CD14-positive monocyte (primary cell): ENCODE measurements at regions not wholly inside any gene's neighbourhood (a gene's known extent, or its start where the extent isn't known, plus 50 kb on each side); places are given as distances from the start of the nearest gene placed in this dataset.

Experiments used
- DNase-seq, 3 donors: peaks; one replicate each; pipeline ENCODE4 v3.0.0-alpha.2; 2011 to 2022
- H2AFZ ChIP-seq: 2 replicates; pipeline ENCODE4 v1.6.0; 2012; ENCODE audit warnings: mild to moderate bottlenecking, low read depth, low read length, inconsistent platforms; ENCODE audit not compliant: insufficient read depth, poor library complexity, severe bottlenecking
- H3K27ac ChIP-seq, 2 donors: 1 replicate in 1 of 2; 2 replicates in 1 of 2; pipeline ENCODE4 v1.5.1; 2012 to 2013; ENCODE audit warnings: low read length in 2 of 2, control low read depth in 1 of 2, inconsistent platforms in 1 of 2, low read depth in 1 of 2, mild to moderate bottlenecking in 1 of 2
- H3K27me3 ChIP-seq, 2 donors: one replicate each; pipeline versions ENCODE4 v1.6.0 to v1.6.1; 2011 to 2013; ENCODE audit warnings: low read length in 2 of 2; ENCODE audit not compliant: control insufficient read depth in 2 of 2, insufficient read depth in 2 of 2
- H3K36me3 ChIP-seq, 2 donors: replicated peaks in 1 of 2; 1 replicate in 1 of 2; 2 replicates in 1 of 2; pipeline versions ENCODE4 v1.5.1 to v1.6.1; 2012 to 2013; ENCODE audit warnings: low read length in 2 of 2, control low read depth in 1 of 2, inconsistent platforms in 1 of 2, mild to moderate bottlenecking in 1 of 2; ENCODE audit not compliant: insufficient read depth in 2 of 2, control insufficient read depth in 1 of 2
- H3K4me1 ChIP-seq, 2 donors: 1 replicate in 1 of 2; 2 replicates in 1 of 2; pipeline versions ENCODE4 v1.5.1 to v1.6.1; 2012 to 2013; ENCODE audit warnings: low read length in 2 of 2, control low read depth in 1 of 2, inconsistent platforms in 1 of 2, mild to moderate bottlenecking in 1 of 2, moderate library complexity in 1 of 2; ENCODE audit not compliant: insufficient read depth in 2 of 2, control insufficient read depth in 1 of 2
- H3K4me2 ChIP-seq: replicated peaks from 2 replicates; pipeline ENCODE3; 2012; ENCODE audit warnings: low read length, moderate library complexity, mild to moderate bottlenecking; ENCODE audit not compliant: poor library complexity, severe bottlenecking; ENCODE audit errors: extremely low read depth
- H3K4me3 ChIP-seq, 3 experiments: fragments of 200-600 bp in 1 of 3; sonication (generic) in 1 of 3; replicated peaks in 1 of 3; 1 replicate in 2 of 3; 2 replicates in 1 of 3; pipeline ENCODE4 v1.5.1; 2011 to 2013; ENCODE audit warnings: low read length in 3 of 3, mild to moderate bottlenecking in 3 of 3, control low read depth in 2 of 3, low read depth in 2 of 3, inconsistent platforms in 1 of 3, moderate library complexity in 1 of 3
- H3K79me2 ChIP-seq: 2 replicates; pipeline ENCODE4 v1.6.0; 2012; ENCODE audit warnings: mild to moderate bottlenecking, control low read depth, inconsistent platforms, low read length, moderate library complexity; ENCODE audit not compliant: insufficient read depth
- H3K9ac ChIP-seq: 2 replicates; pipeline ENCODE4 v1.6.0; 2017; ENCODE audit warnings: low read length, mild to moderate bottlenecking; ENCODE audit not compliant: insufficient read depth, poor library complexity, severe bottlenecking
- H3K9me3 ChIP-seq, 2 donors: replicated peaks in 1 of 2; 1 replicate in 1 of 2; 2 replicates in 1 of 2; pipeline versions ENCODE4 v1.5.1 to v1.6.1; 2012 to 2013; ENCODE audit warnings: low read length in 2 of 2, control low read depth in 1 of 2; ENCODE audit not compliant: control insufficient read depth in 1 of 2, insufficient read depth in 1 of 2
- H4K20me1 ChIP-seq: 2 replicates; pipeline ENCODE4 v1.6.0; 2012; ENCODE audit warnings: mild to moderate bottlenecking, low read length, control low read depth, moderate library complexity; ENCODE audit not compliant: insufficient read depth
- H3K27ac Mint-ChIP-seq, 7 donors: one replicate each; pipeline ENCODE4 v1.8.0; 2020; ENCODE audit warnings: mild to moderate bottlenecking in 7 of 7, mixed read lengths in 7 of 7, moderate library complexity in 6 of 7, inconsistent platforms in 2 of 7
- H3K27me3 Mint-ChIP-seq, 3 donors: one replicate each; pipeline ENCODE4 v1.8.0; 2021 to 2022; ENCODE audit warnings: low read depth in 3 of 3, mild to moderate bottlenecking in 3 of 3, mixed read lengths in 3 of 3, moderate library complexity in 3 of 3, inconsistent platforms in 1 of 3
- H3K36me3 Mint-ChIP-seq, 2 donors: one replicate each; pipeline ENCODE4 v1.8.0; 2020; ENCODE audit warnings: mixed read lengths in 2 of 2, inconsistent platforms in 1 of 2, mild to moderate bottlenecking in 1 of 2
- H3K4me1 Mint-ChIP-seq: one replicate; pipeline ENCODE4 v1.8.0; 2020; ENCODE audit warnings: mild to moderate bottlenecking, mixed read lengths
- H3K4me3 Mint-ChIP-seq, 2 donors: one replicate each; pipeline ENCODE4 v1.8.0; 2020; ENCODE audit warnings: mild to moderate bottlenecking in 2 of 2, mixed read lengths in 2 of 2, moderate library complexity in 1 of 2
- H3K9me3 Mint-ChIP-seq, 7 donors: one replicate each; pipeline ENCODE4 v1.8.0; 2020 to 2022; ENCODE audit warnings: mixed read lengths in 7 of 7, mild to moderate bottlenecking in 6 of 7, moderate library complexity in 6 of 7, inconsistent platforms in 2 of 7
- WGBS: methylation state at CpG from one replicate; pipeline ENCODE4 v1.1.5; 2013; ENCODE audit warnings: missing lambda C conversion rate; ENCODE audit not compliant: insufficient coverage; 5-methylcytosine and 5-hydroxymethylcytosine counted together
- intact Hi-C, 2 donors: fragments of 100-400 bp; cut with micrococcal nuclease; formaldehyde crosslinking; loops; one replicate each; pipeline versions ENCODE4 v1.15.0 to v1.15.1; 2023
- TF ChIP-seq, protein P1 (sequence below): fragments of 200-600 bp; IDR thresholded peaks from one replicate; pipeline ENCODE4 v1.8.0; 2022; ENCODE audit warnings: antibody characterized with exemption, mild to moderate bottlenecking

DNA sequence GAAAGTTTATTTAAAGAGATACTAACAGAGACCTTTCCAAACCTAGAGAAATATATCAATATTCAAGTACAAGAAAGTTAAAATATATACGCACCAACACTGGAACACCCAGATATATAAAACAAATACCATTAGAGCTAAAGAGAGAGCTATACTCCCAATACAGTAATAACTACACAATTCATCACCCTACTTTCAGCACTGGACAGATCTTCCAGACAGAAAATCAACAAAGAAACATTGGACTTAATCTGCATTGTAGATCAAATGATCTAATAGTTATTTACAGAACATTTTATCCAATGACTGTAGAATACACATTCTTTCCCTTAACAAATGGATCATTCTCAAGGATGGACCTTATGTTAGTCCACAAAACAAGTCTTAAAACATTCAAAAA, 311.9 kb downstream of the METTL15 start:
- DNase-seq, result no peak
- Histone ChIP-seq H3K4me3 (no peak overlapping the region), H4K20me1 (no peaks in the 10 kb centered on the region), H3K79me2 (no peaks in the 10 kb centered on the region), H3K4me2 (no peak overlapping the region), H3K4me1 (no peaks in the 10 kb centered on the region), H3K9ac (no peak overlapping the region), H3K27ac (no peak overlapping the region), H3K27me3 (no peaks in the 10 kb centered on the region), H3K36me3 (no peaks in the 10 kb centered on the region), H2AFZ (no peak overlapping the region), H3K9me3 (peaks cover 16% of the 10 kb centered on the region in 2 donors)
- Mint-ChIP-seq H3K36me3 (no peaks in the 10 kb centered on the region), H3K27ac (no peak overlapping the region), H3K9me3 (peaks cover 0 to 15% (median 8%) of the 10 kb centered on the region in 7 donors), H3K4me3 (no peak overlapping the region), H3K27me3 (peaks cover 0 to 1% (median 0%) of the 10 kb centered on the region in 3 donors), H3K4me1 (no peaks in the 10 kb centered on the region)
- no CpG with 5 or more reads among the region's 1 CpG for WGBS
- TF ChIP-seq, protein P1, sequence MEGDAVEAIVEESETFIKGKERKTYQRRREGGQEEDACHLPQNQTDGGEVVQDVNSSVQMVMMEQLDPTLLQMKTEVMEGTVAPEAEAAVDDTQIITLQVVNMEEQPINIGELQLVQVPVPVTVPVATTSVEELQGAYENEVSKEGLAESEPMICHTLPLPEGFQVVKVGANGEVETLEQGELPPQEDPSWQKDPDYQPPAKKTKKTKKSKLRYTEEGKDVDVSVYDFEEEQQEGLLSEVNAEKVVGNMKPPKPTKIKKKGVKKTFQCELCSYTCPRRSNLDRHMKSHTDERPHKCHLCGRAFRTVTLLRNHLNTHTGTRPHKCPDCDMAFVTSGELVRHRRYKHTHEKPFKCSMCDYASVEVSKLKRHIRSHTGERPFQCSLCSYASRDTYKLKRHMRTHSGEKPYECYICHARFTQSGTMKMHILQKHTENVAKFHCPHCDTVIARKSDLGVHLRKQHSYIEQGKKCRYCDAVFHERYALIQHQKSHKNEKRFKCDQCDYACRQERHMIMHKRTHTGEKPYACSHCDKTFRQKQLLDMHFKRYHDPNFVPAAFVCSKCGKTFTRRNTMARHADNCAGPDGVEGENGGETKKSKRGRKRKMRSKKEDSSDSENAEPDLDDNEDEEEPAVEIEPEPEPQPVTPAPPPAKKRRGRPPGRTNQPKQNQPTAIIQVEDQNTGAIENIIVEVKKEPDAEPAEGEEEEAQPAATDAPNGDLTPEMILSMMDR, result no peak
- intact Hi-C loops, result no loop called here

- no peak overlapping the region for H2AFZ ChIP-seq
- TF ChIP-seq, protein P1, result no peak
- no peak overlapping the region for H3K4me2 ChIP-seq
- no peaks in the 10 kb centered on the region for H3K36me3 ChIP-seq
- H3K4me1 ChIP-seq, result no peaks in the 10 kb centered on the region
- intact Hi-C loops, result no loop called here
- no peaks in the 10 kb centered on the region for H3K27me3 ChIP-seq
- no peak overlapping the region for H3K9ac ChIP-seq
- DNase-seq, result no peak
- Mint-ChIP-seq H3K9me3 (peaks cover 0 to 15% (median 8%) of the 10 kb centered on the region in 7 donors), H3K36me3 (no peaks in the 10 kb centered on the region), H3K27ac (no peak overlapping the region), H3K27me3 (no peaks in the 10 kb centered on the region), H3K4me3 (no peak overlapping the region), H3K4me1 (no peaks in the 10 kb centered on the region)
- no peak overlapping the region for H3K27ac ChIP-seq
- WGBS, result 92% methylated on average over 2 of the region's 5 CpGs
- peaks cover 16% of the 10 kb centered on the region in 2 donors for H3K9me3 ChIP-seq
- no peak overlapping the region for H3K4me3 ChIP-seq
- no peaks in the 10 kb centered on the region for H4K20me1 ChIP-seq
- no peaks in the 10 kb centered on the region for H3K79me2 ChIP-seq
Observed at GRCh38 chr11:28417601-28418323, 309.6 kb downstream of the METTL15 start.
